MM.1S (cell line): ENCODE measurements at regions not wholly inside any gene's neighbourhood (a gene's known extent, or its start where the extent isn't known, plus 50 kb on each side); places are given as distances from the start of the nearest gene placed in this dataset.

Source experiments
- EZH2 ChIP-seq: fragments of 300-600 bp; sonication (generic); optimal IDR thresholded peaks from 2 replicates; pipeline ENCODE3; 2017; ENCODE audit warnings: low read depth, mild to moderate bottlenecking, antibody characterized with exemption, low read length, mixed read lengths
- EZH2phosphoT487 ChIP-seq: fragments of 300-600 bp; sonication (generic); IDR thresholded peaks from 2 replicates; pipeline ENCODE4 v1.6.1; 2018; ENCODE audit warnings: antibody characterized with exemption, low read length
- TF ChIP-seq, protein P1 (sequence below): fragments of 300-600 bp; sonication (generic); IDR thresholded peaks from 2 replicates; pipeline ENCODE4 v1.5.1; 2016; ENCODE audit warnings: antibody characterized with exemption, low read length, mixed read lengths

DNA sequence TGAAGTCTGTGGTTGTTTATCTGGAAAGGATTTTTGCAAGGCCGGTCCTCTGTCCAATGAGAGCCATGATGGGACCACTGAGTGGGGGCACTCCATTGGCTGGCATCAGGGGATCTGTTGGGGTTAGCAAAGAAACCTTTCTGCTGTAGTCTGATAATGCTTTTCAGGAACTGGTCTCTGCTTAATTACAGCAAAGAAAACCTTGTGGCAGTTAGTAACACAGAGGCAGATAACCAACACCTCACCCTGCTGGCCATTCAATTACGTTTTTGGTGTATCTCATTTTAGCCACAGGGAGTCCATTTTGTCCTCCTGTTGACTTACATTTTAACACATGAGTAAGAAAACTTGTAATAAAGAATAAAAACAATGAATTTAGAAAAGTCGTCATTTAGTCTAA, 629.3 kb upstream of the MDGA2 start:
- no peak for TF ChIP-seq EZH2phosphoT487
- no peak for TF ChIP-seq EZH2
- TF ChIP-seq, protein P1, sequence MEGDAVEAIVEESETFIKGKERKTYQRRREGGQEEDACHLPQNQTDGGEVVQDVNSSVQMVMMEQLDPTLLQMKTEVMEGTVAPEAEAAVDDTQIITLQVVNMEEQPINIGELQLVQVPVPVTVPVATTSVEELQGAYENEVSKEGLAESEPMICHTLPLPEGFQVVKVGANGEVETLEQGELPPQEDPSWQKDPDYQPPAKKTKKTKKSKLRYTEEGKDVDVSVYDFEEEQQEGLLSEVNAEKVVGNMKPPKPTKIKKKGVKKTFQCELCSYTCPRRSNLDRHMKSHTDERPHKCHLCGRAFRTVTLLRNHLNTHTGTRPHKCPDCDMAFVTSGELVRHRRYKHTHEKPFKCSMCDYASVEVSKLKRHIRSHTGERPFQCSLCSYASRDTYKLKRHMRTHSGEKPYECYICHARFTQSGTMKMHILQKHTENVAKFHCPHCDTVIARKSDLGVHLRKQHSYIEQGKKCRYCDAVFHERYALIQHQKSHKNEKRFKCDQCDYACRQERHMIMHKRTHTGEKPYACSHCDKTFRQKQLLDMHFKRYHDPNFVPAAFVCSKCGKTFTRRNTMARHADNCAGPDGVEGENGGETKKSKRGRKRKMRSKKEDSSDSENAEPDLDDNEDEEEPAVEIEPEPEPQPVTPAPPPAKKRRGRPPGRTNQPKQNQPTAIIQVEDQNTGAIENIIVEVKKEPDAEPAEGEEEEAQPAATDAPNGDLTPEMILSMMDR, result no peak
